HG03095 (cell line): ENCODE measurements at regions not wholly inside any gene's neighbourhood (a gene's known extent, or its start where the extent isn't known, plus 50 kb on each side); places are given as distances from the start of the nearest gene placed in this dataset.
"Not testable (repeated sequence)": the region's sequence is repeated elsewhere in the genome, so short reads cannot be mapped to it uniquely, and the experiment has no call there.

Source experiments
- ATAC-seq: cut with Tn5 transposase; IDR thresholded peaks from one replicate; pipeline ENCODE4 v1.9.1; 2021; ENCODE audit warnings: moderate library complexity; ENCODE audit not compliant: unreplicated experiment

GRCh38 chr19:28314756-28315155 is 898.2 kb downstream of the UQCRFS1 start:
- no peak for ATAC-seq

GRCh38 chr19:28314287-28314686 is 898.7 kb downstream of the UQCRFS1 start:
- ATAC-seq: no peak

GRCh38 chr19:28313633-28314032 is 899.3 kb downstream of the UQCRFS1 start:
- no peak for ATAC-seq

DNA sequence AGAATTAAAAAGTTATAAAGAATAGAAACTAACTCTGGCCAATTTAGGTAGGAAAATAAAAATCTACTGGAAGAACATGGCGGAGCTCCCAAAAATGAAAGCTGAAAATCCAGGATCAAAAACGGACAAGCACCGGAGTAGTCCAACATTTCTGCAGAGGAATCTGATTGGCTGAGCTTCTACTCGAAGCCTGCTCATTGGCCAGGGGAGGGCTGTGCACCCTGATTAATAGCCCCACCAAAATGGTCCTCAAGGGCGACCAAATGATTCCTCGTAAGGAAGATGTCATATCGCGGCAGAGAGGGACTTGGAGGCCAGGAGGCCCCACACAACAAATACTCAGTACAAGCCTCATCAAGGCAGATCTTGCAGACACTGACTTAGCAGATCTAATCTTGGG is 900.7 kb downstream of the UQCRFS1 start:
- ATAC-seq: no peak

DNA sequence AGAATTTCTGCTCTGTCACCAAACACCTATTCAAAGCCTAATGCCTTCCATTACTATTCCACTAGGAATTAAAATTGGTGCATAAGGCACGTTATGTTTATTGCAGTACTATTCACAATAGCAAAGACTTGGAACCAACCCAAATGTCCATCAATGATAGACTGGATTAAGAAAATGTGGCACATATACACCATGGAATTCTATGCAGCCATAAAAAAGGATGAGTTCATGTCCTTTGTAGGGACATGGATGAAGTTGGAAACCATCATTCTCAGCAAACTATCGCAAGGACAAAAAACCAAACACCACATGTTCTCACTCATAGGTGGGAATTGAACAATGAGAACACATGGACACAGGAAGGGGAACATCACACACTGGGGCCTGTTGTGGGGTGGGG is 902.1 kb downstream of the UQCRFS1 start:
- not testable (repeated sequence) for ATAC-seq

DNA sequence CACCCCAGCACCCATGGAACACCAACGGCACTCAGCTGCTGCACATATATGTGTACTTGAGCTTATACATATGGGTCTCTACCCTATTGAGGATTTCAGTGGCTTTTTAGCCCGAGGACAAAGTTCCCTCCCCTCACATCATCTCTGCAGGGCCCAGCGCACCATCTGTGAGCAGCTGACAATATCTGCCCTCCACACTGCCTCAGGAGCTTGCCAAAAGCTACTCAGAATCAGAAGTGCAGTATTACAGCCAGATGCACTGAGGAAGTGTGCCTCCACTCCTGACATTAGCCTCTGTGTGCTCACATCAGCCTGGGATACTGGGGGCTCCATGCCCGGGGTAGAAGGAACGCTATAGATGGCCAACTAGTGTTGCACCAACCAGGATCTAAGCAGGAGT is 903.9 kb downstream of the UQCRFS1 start:
- no peak for ATAC-seq

- no peak for ATAC-seq
These were observed 905.0 kb downstream of the UQCRFS1 start for GRCh38 chr19:28307963-28308362.

GRCh38 chr19:28307487-28307886 is 905.5 kb downstream of the UQCRFS1 start:
- no peak for ATAC-seq

- no peak for ATAC-seq
These were observed 907.4 kb downstream of the UQCRFS1 start for GRCh38 chr19:28305513-28305912.

DNA sequence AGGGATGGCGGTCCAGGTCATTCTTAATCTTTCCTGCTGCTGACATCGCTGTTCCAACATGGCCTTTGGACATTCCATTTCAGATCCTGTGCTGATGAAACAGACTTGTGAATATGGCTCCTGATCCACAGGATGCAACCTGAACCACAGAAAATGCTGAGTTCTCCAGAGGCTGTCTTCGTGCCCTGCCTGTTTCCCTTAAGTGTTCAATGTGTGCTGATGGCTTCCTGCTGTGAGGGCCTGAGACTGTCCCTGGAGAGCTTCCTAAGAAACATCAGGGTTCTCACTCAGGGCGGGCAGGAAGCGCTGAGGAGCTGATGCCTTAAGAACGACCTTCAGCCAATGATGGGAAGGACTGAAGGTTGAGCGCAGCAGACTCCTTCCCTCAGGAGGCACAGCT is 909.4 kb downstream of the UQCRFS1 start:
- ATAC-seq: no peak

GRCh38 chr19:28301961-28302360 is 911.0 kb downstream of the UQCRFS1 start:
- ATAC-seq: no peak

DNA sequence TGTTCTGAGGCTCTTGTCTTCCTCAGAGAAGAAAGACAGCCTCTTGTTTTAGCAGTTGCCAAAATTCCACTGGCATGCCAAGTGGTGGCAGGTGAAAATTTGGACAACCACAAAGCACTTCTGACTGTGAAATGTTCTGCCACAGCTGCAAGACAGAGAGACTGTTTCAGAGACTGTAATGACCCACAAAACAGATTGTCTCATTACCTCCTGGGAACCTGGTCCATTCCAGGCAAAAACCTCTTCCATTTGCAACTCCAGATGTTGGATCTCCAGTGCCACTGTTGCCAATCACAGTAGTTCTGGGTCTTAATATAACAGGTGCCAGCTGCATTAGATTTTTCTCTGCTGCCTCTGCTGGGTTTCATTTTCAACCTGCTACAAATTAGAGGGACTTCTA is 911.5 kb downstream of the UQCRFS1 start:
- no peak for ATAC-seq

GRCh38 chr19:28299649-28300048 is 913.3 kb downstream of the UQCRFS1 start:
- ATAC-seq: no peak

DNA sequence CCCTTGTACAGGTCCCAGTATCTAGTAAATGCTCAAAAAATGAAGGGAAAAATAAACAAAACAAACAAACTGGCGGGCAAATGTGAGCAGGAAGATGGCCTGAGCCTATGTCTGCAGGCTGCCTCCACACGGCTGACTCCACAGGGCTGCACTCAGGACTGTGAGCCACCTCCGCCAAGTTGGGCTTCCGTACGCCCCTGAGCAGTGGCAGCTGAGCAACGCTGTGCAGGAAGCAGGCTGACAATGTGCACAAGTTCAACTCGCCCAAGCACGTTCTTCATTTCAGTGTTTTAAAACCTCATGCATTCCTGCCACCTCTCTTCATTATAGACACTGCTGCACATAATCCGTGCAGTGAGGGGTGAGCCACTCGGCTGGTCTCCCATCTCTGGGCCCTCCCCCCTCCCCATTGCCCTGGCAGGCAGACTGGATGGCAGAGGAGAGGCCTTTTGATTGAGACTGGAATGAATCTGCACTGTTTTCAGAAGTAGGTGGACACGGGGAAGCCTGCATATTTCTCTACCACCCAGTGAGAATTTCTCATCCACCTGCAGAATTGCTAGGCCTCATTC is 915.3 kb downstream of the UQCRFS1 start:
- ATAC-seq: no peak

DNA sequence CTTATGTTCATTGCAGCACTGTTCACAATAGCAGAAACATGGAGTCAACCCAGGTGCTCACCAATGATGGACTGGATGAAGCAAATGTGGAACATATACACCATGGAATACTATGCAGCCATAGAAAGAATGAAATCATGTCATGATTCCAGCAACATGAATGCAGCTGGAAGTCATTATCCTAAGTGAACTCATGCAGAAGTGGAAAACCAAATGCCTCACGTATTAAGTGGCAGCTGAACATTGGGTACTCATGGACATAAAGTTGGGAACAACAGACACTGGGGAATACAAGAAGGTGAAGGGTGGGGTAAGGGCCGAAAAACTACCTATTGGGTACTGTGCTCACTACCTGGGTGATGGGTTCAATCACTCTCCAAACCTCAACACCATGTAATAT is 915.9 kb downstream of the UQCRFS1 start:
- no peak for ATAC-seq

GRCh38 chr19:28296506-28296905 is 916.4 kb downstream of the UQCRFS1 start:
- ATAC-seq: no peak

GRCh38 chr19:28294975-28295374 is 918.0 kb downstream of the UQCRFS1 start:
- ATAC-seq: not testable (repeated sequence)

- ATAC-seq: no peak
These were observed 918.6 kb downstream of the UQCRFS1 start for GRCh38 chr19:28294395-28294794.

DNA sequence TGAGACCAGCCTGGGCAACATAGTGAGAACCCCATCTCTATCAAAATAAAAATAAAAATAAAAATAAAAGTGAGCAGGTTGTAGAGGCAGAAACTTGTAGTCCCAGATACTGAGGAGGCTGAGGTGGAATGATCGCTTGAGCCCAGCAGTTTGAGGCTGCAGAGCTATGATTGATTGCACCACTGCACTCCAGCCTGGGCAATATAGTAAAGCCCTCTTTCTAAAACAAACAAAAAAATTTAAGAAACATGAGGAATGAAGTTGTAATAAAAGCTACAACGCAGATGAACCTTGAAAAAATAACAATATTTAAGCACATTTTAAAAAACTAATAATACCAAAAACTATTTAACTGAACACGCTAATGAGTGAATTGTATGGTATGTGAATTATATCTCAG is 919.3 kb downstream of the UQCRFS1 start:
- no peak for ATAC-seq

GRCh38 chr19:28292822-28293500 is 920.0 kb downstream of the UQCRFS1 start:
- no peak for ATAC-seq

- ATAC-seq: no peak
These were observed 921.1 kb downstream of the UQCRFS1 start for GRCh38 chr19:28291874-28292273.

DNA sequence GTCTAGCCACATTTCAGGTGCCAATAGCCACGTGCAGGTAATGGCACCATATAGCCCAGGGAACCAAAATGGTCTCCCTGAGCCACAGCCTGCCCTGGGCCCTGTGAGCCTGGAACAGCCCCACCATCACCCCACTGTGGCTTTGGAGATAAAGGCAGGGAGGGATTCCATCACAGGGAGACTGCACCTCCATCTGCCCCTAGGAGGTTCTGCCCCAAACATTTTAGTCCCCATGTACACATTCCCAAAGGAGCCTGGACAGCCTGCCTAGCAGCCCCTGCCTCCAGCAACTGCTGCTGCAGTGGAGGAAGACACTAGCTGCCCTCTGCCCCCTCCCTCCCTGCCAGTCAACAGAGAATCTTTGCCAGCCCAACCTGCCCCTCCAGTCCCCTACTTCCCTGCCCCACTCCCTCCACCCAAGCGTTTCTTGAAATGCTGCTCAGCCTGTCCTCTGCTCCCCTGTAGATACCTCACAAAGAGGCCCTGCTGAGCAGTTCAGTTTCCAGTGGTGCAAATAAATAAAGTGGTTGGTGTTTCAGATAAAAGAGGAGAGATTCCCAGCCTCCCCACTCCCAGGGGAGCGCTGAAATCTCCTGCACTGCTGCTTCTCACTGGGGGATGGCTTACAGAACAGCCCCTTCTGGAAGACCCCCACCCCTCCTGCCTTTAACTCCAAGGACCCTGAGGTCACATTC is 921.8 kb downstream of the UQCRFS1 start:
- ATAC-seq: no peak
